Peyer's patch (tissue), 4 donors: ENCODE measurements at regions not wholly inside any gene's neighbourhood (a gene's known extent, or its start where the extent isn't known, plus 50 kb on each side); places are given as distances from the start of the nearest gene placed in this dataset.

Experiments
- POLR2A ChIP-seq, 2 donors: fragments of 450-650 bp; IDR thresholded peaks; one replicate each; pipeline ENCODE4 v1.5.1; 2017; ENCODE audit warnings: antibody characterized with exemption in 2 of 2, mild to moderate bottlenecking in 2 of 2, moderate library complexity in 2 of 2
- TF ChIP-seq, protein P1 (sequence below), 6 experiments: fragments of 450-650 bp in 4 of 6; fragments of 200-600 bp in 2 of 6; sonication (generic) in 1 of 6; IDR thresholded peaks; one replicate each; pipeline ENCODE4 v1.5.1; 2017 to 2019; ENCODE audit warnings: antibody characterized with exemption in 6 of 6, mild to moderate bottlenecking in 3 of 6, moderate library complexity in 1 of 6

DNA sequence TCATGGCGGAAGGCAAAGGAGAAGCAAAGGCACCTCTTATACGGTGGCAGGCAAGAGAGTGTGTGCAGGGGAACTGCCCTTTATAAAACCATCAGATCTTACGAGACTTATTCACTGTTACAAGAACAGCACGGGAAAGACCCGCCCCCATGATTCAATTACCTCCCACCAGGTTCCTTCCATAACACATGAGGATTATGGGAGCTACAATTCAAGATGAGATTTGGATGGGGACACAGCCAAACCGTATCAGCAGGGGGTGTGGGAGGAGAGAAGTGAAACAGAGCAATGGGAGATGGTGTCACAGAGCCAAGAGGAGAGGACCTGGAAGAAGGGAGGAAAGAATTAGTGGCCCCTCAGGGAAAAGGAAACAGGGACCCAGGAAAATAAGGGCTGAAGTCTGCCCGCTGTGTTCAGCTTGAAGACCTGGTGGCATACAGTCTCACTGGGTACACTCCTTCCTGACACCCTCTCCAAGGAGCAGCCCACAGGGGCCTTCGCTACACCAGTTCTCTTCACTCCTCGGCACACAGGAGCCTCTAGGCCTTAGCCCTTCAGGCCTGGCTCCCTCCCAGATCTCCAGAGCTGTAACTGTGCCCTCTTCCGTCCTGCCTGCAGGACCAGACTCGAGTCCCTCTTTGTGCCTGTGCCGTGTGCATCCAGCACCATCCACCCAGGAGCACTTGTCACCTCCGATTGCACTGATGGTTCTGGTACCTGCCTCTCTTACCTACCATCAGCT, 262.1 kb downstream of the EIPR1 start:
- TF ChIP-seq, protein P1, sequence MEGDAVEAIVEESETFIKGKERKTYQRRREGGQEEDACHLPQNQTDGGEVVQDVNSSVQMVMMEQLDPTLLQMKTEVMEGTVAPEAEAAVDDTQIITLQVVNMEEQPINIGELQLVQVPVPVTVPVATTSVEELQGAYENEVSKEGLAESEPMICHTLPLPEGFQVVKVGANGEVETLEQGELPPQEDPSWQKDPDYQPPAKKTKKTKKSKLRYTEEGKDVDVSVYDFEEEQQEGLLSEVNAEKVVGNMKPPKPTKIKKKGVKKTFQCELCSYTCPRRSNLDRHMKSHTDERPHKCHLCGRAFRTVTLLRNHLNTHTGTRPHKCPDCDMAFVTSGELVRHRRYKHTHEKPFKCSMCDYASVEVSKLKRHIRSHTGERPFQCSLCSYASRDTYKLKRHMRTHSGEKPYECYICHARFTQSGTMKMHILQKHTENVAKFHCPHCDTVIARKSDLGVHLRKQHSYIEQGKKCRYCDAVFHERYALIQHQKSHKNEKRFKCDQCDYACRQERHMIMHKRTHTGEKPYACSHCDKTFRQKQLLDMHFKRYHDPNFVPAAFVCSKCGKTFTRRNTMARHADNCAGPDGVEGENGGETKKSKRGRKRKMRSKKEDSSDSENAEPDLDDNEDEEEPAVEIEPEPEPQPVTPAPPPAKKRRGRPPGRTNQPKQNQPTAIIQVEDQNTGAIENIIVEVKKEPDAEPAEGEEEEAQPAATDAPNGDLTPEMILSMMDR (IDR thresholded peaks at IDR 0.05), result no peak
- TF ChIP-seq POLR2A (IDR thresholded peaks at IDR 0.05), result no peak
